Endothelial cell of umbilical vein (primary cell): ENCODE measurements at regions not wholly inside any gene's neighbourhood (a gene's known extent, or its start where the extent isn't known, plus 50 kb on each side); places are given as distances from the start of the nearest gene placed in this dataset.
"Not testable (repeated sequence)": the region's sequence is repeated elsewhere in the genome, so short reads cannot be mapped to it uniquely, and the experiment has no call there.

Source experiments
- EZH2 ChIP-seq: IDR thresholded peaks from 2 replicates; pipeline ENCODE4 v1.6.1; 2012; ENCODE audit warnings: borderline replicate concordance, low read depth, mild to moderate bottlenecking, moderate library complexity, low read length, inconsistent platforms; ENCODE audit not compliant: severe bottlenecking
- FOS ChIP-seq: IDR thresholded peaks from 2 replicates; pipeline ENCODE4 v1.6.1; 2011; ENCODE audit warnings: mild to moderate bottlenecking, low read length, moderate library complexity, borderline replicate concordance; ENCODE audit not compliant: insufficient read depth
- GATA2 ChIP-seq: IDR thresholded peaks from 2 replicates; pipeline ENCODE4 v1.7.0; 2011; ENCODE audit warnings: low read depth, mild to moderate bottlenecking, moderate library complexity, mixed read lengths, low read length; ENCODE audit not compliant: insufficient read length, insufficient read depth
- JUN ChIP-seq: IDR thresholded peaks from 2 replicates; pipeline ENCODE4 v1.6.1; 2011; ENCODE audit warnings: borderline replicate concordance, low read depth; ENCODE audit not compliant: insufficient read length, insufficient read depth
- MYC ChIP-seq: IDR thresholded peaks from one replicate; pipeline ENCODE4 v1.6.1; 2011; ENCODE audit warnings: mild to moderate bottlenecking, low read depth, low read length
- POLR2A ChIP-seq: IDR thresholded peaks from 2 replicates; pipeline ENCODE4 v1.6.1; 2012; ENCODE audit warnings: low read depth, mild to moderate bottlenecking, control low read depth, low read length
- POLR2AphosphoS5 ChIP-seq: IDR thresholded peaks from 2 replicates; pipeline ENCODE4 v1.6.1; 2012; ENCODE audit warnings: low read depth, mild to moderate bottlenecking, control low read depth, low read length, moderate library complexity; ENCODE audit not compliant: insufficient read depth
- TF ChIP-seq, protein P1 (sequence below), 2 donors: IDR thresholded peaks; 1 replicate in 1 of 2; 2 replicates in 1 of 2; pipeline ENCODE4 v1.5.1; 2011; ENCODE audit warnings: low read length in 2 of 2, mild to moderate bottlenecking in 2 of 2, moderate library complexity in 2 of 2, control low read depth in 1 of 2, inconsistent platforms in 1 of 2, low read depth in 1 of 2; ENCODE audit not compliant: insufficient read depth in 1 of 2; ENCODE audit errors: extremely low read depth in 1 of 2
- TF ChIP-seq, protein P2 (sequence below): IDR thresholded peaks from 2 replicates; pipeline ENCODE4 v1.6.1; 2011; ENCODE audit not compliant: insufficient read depth, insufficient read length

DNA sequence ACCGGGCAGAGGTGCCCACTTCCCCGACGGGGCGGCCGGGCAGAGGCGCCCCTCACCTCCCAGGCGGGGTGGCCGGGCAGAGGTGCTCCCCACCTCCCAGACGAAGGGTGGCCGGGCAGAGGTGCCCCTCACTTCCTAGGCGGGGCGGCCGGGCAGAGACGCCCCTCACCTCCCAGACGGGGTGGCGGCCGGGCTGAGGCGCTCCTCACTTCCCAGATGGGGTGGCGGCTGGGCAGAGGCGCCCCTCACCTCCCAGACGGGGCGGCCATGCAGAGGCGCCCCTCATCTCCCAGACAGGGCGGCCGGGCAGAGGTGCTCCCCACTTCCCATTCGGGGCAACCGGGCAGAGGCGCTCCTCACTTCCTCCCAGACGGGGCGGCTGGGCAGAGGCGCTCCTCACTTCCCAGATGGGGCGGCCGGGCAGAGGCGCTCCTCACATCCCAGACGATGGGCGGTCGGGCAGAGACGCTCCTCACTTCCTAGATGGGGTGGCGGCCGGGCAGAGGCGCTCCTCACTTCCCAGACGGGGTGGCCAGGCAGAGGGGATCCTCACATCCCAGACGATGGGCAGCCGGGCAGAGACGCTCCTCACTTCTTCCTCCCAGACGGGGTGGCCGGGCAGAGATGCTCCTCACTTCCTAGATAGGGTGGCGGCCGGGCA is 142.3 kb upstream of the NTRK2 start:
- TF ChIP-seq POLR2AphosphoS5, POLR2A, JUN, MYC, FOS, EZH2, GATA2: not testable (repeated sequence)
- TF ChIP-seq, protein P1, sequence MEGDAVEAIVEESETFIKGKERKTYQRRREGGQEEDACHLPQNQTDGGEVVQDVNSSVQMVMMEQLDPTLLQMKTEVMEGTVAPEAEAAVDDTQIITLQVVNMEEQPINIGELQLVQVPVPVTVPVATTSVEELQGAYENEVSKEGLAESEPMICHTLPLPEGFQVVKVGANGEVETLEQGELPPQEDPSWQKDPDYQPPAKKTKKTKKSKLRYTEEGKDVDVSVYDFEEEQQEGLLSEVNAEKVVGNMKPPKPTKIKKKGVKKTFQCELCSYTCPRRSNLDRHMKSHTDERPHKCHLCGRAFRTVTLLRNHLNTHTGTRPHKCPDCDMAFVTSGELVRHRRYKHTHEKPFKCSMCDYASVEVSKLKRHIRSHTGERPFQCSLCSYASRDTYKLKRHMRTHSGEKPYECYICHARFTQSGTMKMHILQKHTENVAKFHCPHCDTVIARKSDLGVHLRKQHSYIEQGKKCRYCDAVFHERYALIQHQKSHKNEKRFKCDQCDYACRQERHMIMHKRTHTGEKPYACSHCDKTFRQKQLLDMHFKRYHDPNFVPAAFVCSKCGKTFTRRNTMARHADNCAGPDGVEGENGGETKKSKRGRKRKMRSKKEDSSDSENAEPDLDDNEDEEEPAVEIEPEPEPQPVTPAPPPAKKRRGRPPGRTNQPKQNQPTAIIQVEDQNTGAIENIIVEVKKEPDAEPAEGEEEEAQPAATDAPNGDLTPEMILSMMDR (IDR thresholded peaks at IDR 0.05; ENCODE audit: extremely low read depth in 1 of 2, insufficient read depth in 1 of 2, low read depth in 1 of 2, low read length in 2 of 2): not testable (repeated sequence)
- TF ChIP-seq, protein P2, sequence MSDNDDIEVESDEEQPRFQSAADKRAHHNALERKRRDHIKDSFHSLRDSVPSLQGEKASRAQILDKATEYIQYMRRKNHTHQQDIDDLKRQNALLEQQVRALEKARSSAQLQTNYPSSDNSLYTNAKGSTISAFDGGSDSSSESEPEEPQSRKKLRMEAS: not testable (repeated sequence)
